Psoas muscle (tissue), 7 donors: ENCODE measurements at regions not wholly inside any gene's neighbourhood (a gene's known extent, or its start where the extent isn't known, plus 50 kb on each side); places are given as distances from the start of the nearest gene placed in this dataset.

Experiments
- ATAC-seq, 4 donors: fragments of 200-7000 bp; cut with Tn5 transposase; one replicate each; pipeline ENCODE4 v1.9.1; 2020; ENCODE audit warnings: moderate library complexity in 3 of 4, mild to moderate bottlenecking in 2 of 4
- DNase-seq, 2 donors: peaks; one replicate each; pipeline ENCODE4 v3.0.0-alpha.2; 2020
- H3K27ac ChIP-seq: fragments of 200-600 bp; one replicate; pipeline ENCODE4 v1.8.0; 2022
- H3K27me3 ChIP-seq, 3 donors: fragments of 200-600 bp in 1 of 3; one replicate each; pipeline versions ENCODE4 v1.6.1 to v1.8.0; 2013 to 2022; ENCODE audit warnings: low read length in 2 of 3, mild to moderate bottlenecking in 2 of 3, moderate library complexity in 1 of 3; ENCODE audit not compliant: insufficient read depth in 3 of 3
- H3K36me3 ChIP-seq, 2 donors: fragments of 200-600 bp in 1 of 2; one replicate each; pipeline versions ENCODE4 v1.6.1 to v1.8.0; 2013 to 2022; ENCODE audit warnings: low read depth in 1 of 2, mild to moderate bottlenecking in 1 of 2, moderate library complexity in 1 of 2; ENCODE audit not compliant: insufficient read depth in 1 of 2
- H3K4me1 ChIP-seq: fragments of 200-600 bp; one replicate; pipeline ENCODE4 v1.8.0; 2022
- H3K4me3 ChIP-seq: fragments of 200-600 bp; one replicate; pipeline ENCODE4 v1.8.0; 2022; ENCODE audit warnings: mild to moderate bottlenecking
- H3K9me3 ChIP-seq: fragments of 200-600 bp; one replicate; pipeline ENCODE4 v1.8.0; 2022
- WGBS, 3 donors: extraction: QIAGEN DNeasy Blood & Tissue Kit; methylation state at CpG; one replicate each; pipeline versions ENCODE4 v1.1.6 to v1.1.7; 2013; 5-methylcytosine and 5-hydroxymethylcytosine counted together
- intact Hi-C, 2 donors: fragments of 100-400 bp; cut with DNase I; formaldehyde crosslinking; loops; one replicate each; pipeline versions ENCODE4 v1.11.0 to v1.14.2; 2022
- TF ChIP-seq, protein P1 (sequence below): fragments of 200-600 bp; IDR thresholded peaks from one replicate; pipeline ENCODE4 v1.8.0; 2022; ENCODE audit warnings: antibody characterized with exemption
- donor health status: healthy with polysubstance abuse.
- donor health status: DM: no; HTN: no; CAD: no; lungs with moderate emphysema.
- donor health status: Bipolar disorder and iron deficiency.
- donor health status: healthy.
- donor health status: DM: yes; HTN: yes; CAD: no.
- donor health status: DM: no; HTN: no; CAD: no.
- donor health status: DM: yes; HTN: yes; CAD: no.

DNA sequence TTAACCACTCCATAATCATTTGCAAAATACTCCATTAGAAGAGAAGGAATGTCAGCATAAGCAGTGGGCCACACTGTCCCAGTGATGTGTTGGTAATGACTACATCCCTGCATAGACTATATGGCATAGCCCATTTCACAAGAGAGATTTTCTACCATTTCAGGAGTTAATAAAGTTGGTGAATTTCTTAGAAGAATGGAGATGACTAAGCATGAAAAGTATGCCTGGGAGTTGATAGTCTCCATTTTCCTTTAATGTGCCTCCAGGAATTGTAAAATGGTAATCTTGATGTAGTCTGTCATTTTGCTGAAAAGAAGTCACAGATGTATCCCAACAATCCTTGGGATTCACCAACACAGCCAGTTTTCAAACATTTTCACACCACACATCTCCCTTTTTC, 608.8 kb upstream of the CHRM3 start:
- H3K4me3 ChIP-seq = no peak overlapping the region
- no peak overlapping the region for H3K27ac ChIP-seq
- TF ChIP-seq, protein P1, sequence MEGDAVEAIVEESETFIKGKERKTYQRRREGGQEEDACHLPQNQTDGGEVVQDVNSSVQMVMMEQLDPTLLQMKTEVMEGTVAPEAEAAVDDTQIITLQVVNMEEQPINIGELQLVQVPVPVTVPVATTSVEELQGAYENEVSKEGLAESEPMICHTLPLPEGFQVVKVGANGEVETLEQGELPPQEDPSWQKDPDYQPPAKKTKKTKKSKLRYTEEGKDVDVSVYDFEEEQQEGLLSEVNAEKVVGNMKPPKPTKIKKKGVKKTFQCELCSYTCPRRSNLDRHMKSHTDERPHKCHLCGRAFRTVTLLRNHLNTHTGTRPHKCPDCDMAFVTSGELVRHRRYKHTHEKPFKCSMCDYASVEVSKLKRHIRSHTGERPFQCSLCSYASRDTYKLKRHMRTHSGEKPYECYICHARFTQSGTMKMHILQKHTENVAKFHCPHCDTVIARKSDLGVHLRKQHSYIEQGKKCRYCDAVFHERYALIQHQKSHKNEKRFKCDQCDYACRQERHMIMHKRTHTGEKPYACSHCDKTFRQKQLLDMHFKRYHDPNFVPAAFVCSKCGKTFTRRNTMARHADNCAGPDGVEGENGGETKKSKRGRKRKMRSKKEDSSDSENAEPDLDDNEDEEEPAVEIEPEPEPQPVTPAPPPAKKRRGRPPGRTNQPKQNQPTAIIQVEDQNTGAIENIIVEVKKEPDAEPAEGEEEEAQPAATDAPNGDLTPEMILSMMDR = no peak
- intact Hi-C loops = no loop called here
- no peaks in the 10 kb centered on the region for H3K27me3 ChIP-seq
- H3K9me3 ChIP-seq = no peaks in the 10 kb centered on the region
- H3K36me3 ChIP-seq = no peaks in the 10 kb centered on the region
- ATAC-seq = no peak
- DNase-seq = no peak
- no peaks in the 10 kb centered on the region for H3K4me1 ChIP-seq

DNA sequence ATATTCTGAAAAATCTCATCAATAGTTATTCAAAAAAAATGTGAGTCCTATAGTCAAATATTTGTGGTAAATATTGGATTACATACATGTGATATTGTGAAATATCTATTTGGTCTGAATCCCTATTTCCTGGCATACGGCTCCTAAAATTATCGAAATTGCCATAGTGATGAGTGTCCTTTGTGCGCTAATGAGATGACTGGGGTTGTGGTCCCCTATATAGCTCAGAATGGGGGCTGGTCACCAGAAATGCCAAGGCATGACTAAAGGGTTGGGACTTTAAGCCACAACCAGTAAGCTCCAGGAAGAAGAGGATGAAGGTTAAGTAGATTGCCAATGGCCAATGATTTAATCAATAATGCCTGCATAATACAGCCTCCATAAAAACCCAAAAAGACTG, 610.2 kb upstream of the CHRM3 start:
- Histone ChIP-seq H3K4me1 (no peaks in the 10 kb centered on the region), H3K36me3 (no peaks in the 10 kb centered on the region), H3K27me3 (no peaks in the 10 kb centered on the region), H3K27ac (no peak overlapping the region), H3K9me3 (no peaks in the 10 kb centered on the region), H3K4me3 (no peak overlapping the region)
- intact Hi-C loops = no loop called here
- TF ChIP-seq, protein P1 = no peak
- DNase-seq = no peak
- WGBS, 3 donors = 90 to 97% (median 96%) methylated on average over 3 of the region's 3 CpGs
- no peak for ATAC-seq

DNA sequence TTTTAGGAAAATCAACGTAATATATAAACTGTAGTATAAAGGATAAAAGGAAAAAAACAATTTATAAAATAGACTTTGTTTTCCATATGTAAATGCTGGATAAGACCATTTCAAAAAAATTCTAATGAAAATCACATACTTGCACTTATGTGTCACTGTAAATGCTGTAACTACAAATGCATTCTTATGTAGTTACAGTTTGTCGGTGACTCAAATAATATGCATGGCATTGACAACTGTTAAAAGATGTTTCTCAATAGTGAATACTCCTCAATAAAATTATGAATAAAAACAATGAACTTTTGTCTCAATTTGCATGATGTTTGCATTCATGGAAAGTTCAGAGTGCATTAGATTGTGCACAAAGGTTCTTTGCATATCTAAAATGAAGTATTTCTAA, 614.0 kb upstream of the CHRM3 start:
- no peak overlapping the region for H3K27ac ChIP-seq
- WGBS, 3 donors = 53 to 60% (median 56%) methylated on average over 2 of the region's 2 CpGs
- intact Hi-C loops = no loop called here
- no peaks in the 10 kb centered on the region for H3K36me3 ChIP-seq
- DNase-seq (no peak), ATAC-seq (no peak)
- TF ChIP-seq, protein P1 = no peak
- no peaks in the 10 kb centered on the region for H3K27me3 ChIP-seq
- H3K9me3 ChIP-seq = no peaks in the 10 kb centered on the region
- H3K4me1 ChIP-seq = no peaks in the 10 kb centered on the region
- no peak overlapping the region for H3K4me3 ChIP-seq

DNA sequence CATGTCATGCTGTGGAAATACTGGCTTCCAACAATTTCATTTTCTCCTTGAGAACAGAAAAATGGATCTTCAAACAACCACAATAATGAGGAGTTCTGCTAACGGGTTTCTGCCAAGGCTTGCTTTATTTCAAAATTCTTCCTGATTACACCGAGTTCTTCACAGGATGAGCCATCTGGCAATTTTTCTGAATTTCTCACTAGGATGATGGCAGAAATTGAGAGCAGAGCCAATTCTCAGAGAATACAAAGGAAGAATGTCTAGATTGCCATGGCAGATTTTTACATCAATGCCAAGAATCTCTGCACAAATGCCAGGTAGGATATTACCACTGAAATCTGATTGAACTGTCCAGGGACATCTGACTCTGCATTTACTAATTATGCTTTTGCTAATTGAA, 619.0 kb upstream of the CHRM3 start:
- H3K36me3 ChIP-seq = no peaks in the 10 kb centered on the region
- no peaks in the 10 kb centered on the region for H3K9me3 ChIP-seq
- WGBS, 3 donors = 23 to 36% (median 29%) methylated on average over 2 of the region's 2 CpGs
- ATAC-seq = no peak
- no peaks in the 10 kb centered on the region for H3K4me1 ChIP-seq
- H3K4me3 ChIP-seq = no peak overlapping the region
- no peak overlapping the region for H3K27ac ChIP-seq
- no peaks in the 10 kb centered on the region for H3K27me3 ChIP-seq
- DNase-seq = no peak
- intact Hi-C loops = no loop called here
- TF ChIP-seq, protein P1 = no peak

DNA sequence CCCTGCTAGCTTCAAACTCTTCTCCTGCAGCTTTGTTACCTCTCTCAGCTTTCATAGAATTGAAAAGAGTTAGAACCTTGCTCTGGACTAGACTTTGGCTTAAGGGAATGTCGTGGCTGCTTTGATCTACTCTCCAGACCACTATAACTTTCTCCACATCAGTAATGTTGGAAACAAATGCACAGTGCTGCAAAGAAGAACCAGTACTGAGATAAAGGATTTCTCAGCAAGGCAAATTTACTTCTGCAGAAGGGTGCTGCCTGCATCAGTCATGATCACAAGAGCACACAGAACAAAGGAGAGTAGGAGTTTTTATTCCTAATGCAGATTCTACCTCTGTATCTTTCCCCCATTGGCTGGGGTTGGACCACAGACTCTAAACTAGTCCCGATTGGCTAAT, 621.6 kb upstream of the CHRM3 start:
- no peak overlapping the region for H3K4me3 ChIP-seq
- TF ChIP-seq, protein P1 = no peak
- H3K9me3 ChIP-seq = no peaks in the 10 kb centered on the region
- DNase-seq (no peak), ATAC-seq (no peak)
- WGBS, 3 donors = 74 to 88% (median 86%) methylated on average over 2 of the region's 2 CpGs
- H3K4me1 ChIP-seq = no peaks in the 10 kb centered on the region
- intact Hi-C loops = no loop called here
- no peaks in the 10 kb centered on the region for H3K36me3 ChIP-seq
- no peak overlapping the region for H3K27ac ChIP-seq
- no peaks in the 10 kb centered on the region for H3K27me3 ChIP-seq
